ENCODE measurements at regions not wholly inside any gene's neighbourhood (a gene's known extent, or its start where the extent isn't known, plus 50 kb on each side); places are given as distances from the start of the nearest gene placed in this dataset.

- Mint-ChIP-seq H3K27me3 (peaks cover 0 to 3% (median 0%) of the 10 kb centered on the region in 5 donors), H3K27ac (no peak overlapping the region), H3K4me3 (no peak overlapping the region), H3K4me1 (peaks cover 0 to 1% (median 0%) of the 10 kb centered on the region in 7 donors), H3K9me3 (no peaks in the 10 kb centered on the region), H3K36me3 (no peaks in the 10 kb centered on the region)
- intact Hi-C loops (cut with micrococcal nuclease), result no loop called here
- no peak for ATAC-seq
- Histone ChIP-seq H3K4me1 (ENCODE audit: control insufficient read depth in 2 of 2, insufficient read depth in 2 of 2, low read length in 2 of 2) (no peaks in the 10 kb centered on the region), H3K9me3 (ENCODE audit: control insufficient read depth in 2 of 3, low read length in 3 of 3) (no peaks in the 10 kb centered on the region), H3K27ac (ENCODE audit: low read depth, low read length) (no peak overlapping the region), H3K4me3 (ENCODE audit: low read length) (no peak overlapping the region), H3K36me3 (ENCODE audit: control insufficient read depth in 2 of 3, insufficient read depth in 3 of 3, low read length in 3 of 3) (no peaks in the 10 kb centered on the region), H3K27me3 (ENCODE audit: control insufficient read depth in 2 of 2, insufficient read depth in 2 of 2, low read length in 2 of 2) (no peaks in the 10 kb centered on the region)
- ChIA-PET POLR2A (no interaction called here), CTCF (no interaction called here)
- DNase-seq, result no peak
Measured at GRCh38 chr2:120833127-120833675, 97.5 kb downstream of the GLI2 start.

- Histone ChIP-seq H3K27me3 (ENCODE audit: control insufficient read depth in 2 of 2, insufficient read depth in 2 of 2, low read length in 2 of 2) (no peaks in the 10 kb centered on the region), H3K36me3 (ENCODE audit: control insufficient read depth in 2 of 3, insufficient read depth in 3 of 3, low read length in 3 of 3) (no peaks in the 10 kb centered on the region), H3K9me3 (ENCODE audit: control insufficient read depth in 2 of 3, low read length in 3 of 3) (no peaks in the 10 kb centered on the region), H3K27ac (ENCODE audit: low read depth, low read length) (no peak overlapping the region), H3K4me3 (ENCODE audit: low read length) (no peak overlapping the region), H3K4me1 (ENCODE audit: control insufficient read depth in 2 of 2, insufficient read depth in 2 of 2, low read length in 2 of 2) (no peaks in the 10 kb centered on the region)
- Mint-ChIP-seq H3K36me3 (no peaks in the 10 kb centered on the region), H3K27me3 (peaks cover 0 to 3% (median 0%) of the 10 kb centered on the region in 5 donors), H3K4me1 (peaks cover 0 to 1% (median 0%) of the 10 kb centered on the region in 7 donors), H3K27ac (no peak overlapping the region), H3K4me3 (no peak overlapping the region), H3K9me3 (peaks cover 0 to under 1% (median 0%) of the 10 kb centered on the region in 11 donors)
- CTCF ChIA-PET, result no interaction called here
- DNase-seq (no peak), ATAC-seq (no peak)
- POLR2A ChIA-PET, result no interaction called here
- intact Hi-C loops (cut with micrococcal nuclease), result no loop called here
Measured at GRCh38 chr2:120834206-120834605, 98.5 kb downstream of the GLI2 start.

- Mint-ChIP-seq H3K36me3 (no peaks in the 10 kb centered on the region), H3K27me3 (peaks cover 0 to 5% (median 5%) of the 10 kb centered on the region in 5 donors), H3K4me3 (no peak overlapping the region), H3K4me1 (peaks cover 0 to 1% (median 0%) of the 10 kb centered on the region in 7 donors), H3K27ac (no peak overlapping the region), H3K9me3 (peaks cover 0 to 4% (median 0%) of the 10 kb centered on the region in 11 donors)
- Histone ChIP-seq H3K9me3 (ENCODE audit: control insufficient read depth in 2 of 3, low read length in 3 of 3) (no peaks in the 10 kb centered on the region), H3K27me3 (ENCODE audit: control insufficient read depth in 2 of 2, insufficient read depth in 2 of 2, low read length in 2 of 2) (no peaks in the 10 kb centered on the region), H3K36me3 (ENCODE audit: control insufficient read depth in 2 of 3, insufficient read depth in 3 of 3, low read length in 3 of 3) (no peaks in the 10 kb centered on the region), H3K27ac (ENCODE audit: low read depth, low read length) (no peak overlapping the region), H3K4me1 (ENCODE audit: control insufficient read depth in 2 of 2, insufficient read depth in 2 of 2, low read length in 2 of 2) (no peaks in the 10 kb centered on the region), H3K4me3 (ENCODE audit: low read length) (no peak overlapping the region)
- POLR2A ChIA-PET, result no interaction called here
- CTCF ChIA-PET, result no interaction called here
- DNase-seq, result no peak
- ATAC-seq, result no peak
- intact Hi-C loops (cut with micrococcal nuclease), result no loop called here
Measured at GRCh38 chr2:120836281-120836680, 100.6 kb downstream of the GLI2 start.

- CTCF ChIA-PET, result no interaction called here
- no peaks in the 10 kb centered on the region for H3K27me3 ChIP-seq (ENCODE audit: control insufficient read depth in 2 of 2, insufficient read depth in 2 of 2, low read length in 2 of 2)
- Mint-ChIP-seq H3K27ac (no peak overlapping the region), H3K9me3 (peaks cover 0 to 4% (median 0%) of the 10 kb centered on the region in 11 donors), H3K36me3 (no peaks in the 10 kb centered on the region), H3K4me3 (no peak overlapping the region), H3K4me1 (no peaks in the 10 kb centered on the region), H3K27me3 (peaks cover 0 to 5% (median 5%) of the 10 kb centered on the region in 5 donors)
- POLR2A ChIA-PET, result no interaction called here
- intact Hi-C loops (cut with micrococcal nuclease), result no loop called here
- H3K4me1 ChIP-seq (ENCODE audit: control insufficient read depth in 2 of 2, insufficient read depth in 2 of 2, low read length in 2 of 2), result no peaks in the 10 kb centered on the region
- no peak overlapping the region for H3K4me3 ChIP-seq (ENCODE audit: low read length)
- no peak overlapping the region for H3K27ac ChIP-seq (ENCODE audit: low read depth, low read length)
- H3K36me3 ChIP-seq (ENCODE audit: control insufficient read depth in 2 of 3, insufficient read depth in 3 of 3, low read length in 3 of 3), result no peaks in the 10 kb centered on the region
- DNase-seq, result no peak
- H3K9me3 ChIP-seq (ENCODE audit: control insufficient read depth in 2 of 3, low read length in 3 of 3), result no peaks in the 10 kb centered on the region
- ATAC-seq, result no peak
Measured at GRCh38 chr2:120840795-120841487, 105.3 kb downstream of the GLI2 start.

- ChIA-PET POLR2A (no interaction called here), CTCF (no interaction called here)
- Histone ChIP-seq H3K4me1 (ENCODE audit: control insufficient read depth in 2 of 2, insufficient read depth in 2 of 2, low read length in 2 of 2) (no peaks in the 10 kb centered on the region), H3K27me3 (ENCODE audit: control insufficient read depth in 2 of 2, insufficient read depth in 2 of 2, low read length in 2 of 2) (no peaks in the 10 kb centered on the region), H3K36me3 (ENCODE audit: control insufficient read depth in 2 of 3, insufficient read depth in 3 of 3, low read length in 3 of 3) (no peaks in the 10 kb centered on the region), H3K4me3 (ENCODE audit: low read length) (no peak overlapping the region), H3K27ac (ENCODE audit: low read depth, low read length) (no peak overlapping the region), H3K9me3 (ENCODE audit: control insufficient read depth in 2 of 3, low read length in 3 of 3) (no peaks in the 10 kb centered on the region)
- H3K36me3 Mint-ChIP-seq, result no peaks in the 10 kb centered on the region
- ATAC-seq, result no peak
- no peak overlapping the region for H3K27ac Mint-ChIP-seq
- H3K9me3 Mint-ChIP-seq, result peaks cover 0 to 4% (median 0%) of the 10 kb centered on the region in 11 donors
- intact Hi-C loops (cut with micrococcal nuclease), result no loop called here
- H3K4me1 Mint-ChIP-seq, result no peaks in the 10 kb centered on the region
- DNase-seq, result no peak
- peaks cover 0 to 12% (median 5%) of the 10 kb centered on the region in 5 donors for H3K27me3 Mint-ChIP-seq
- no peak overlapping the region for H3K4me3 Mint-ChIP-seq
Measured at GRCh38 chr2:120842456-120843439, 107.1 kb downstream of the GLI2 start.

- intact Hi-C loops (cut with micrococcal nuclease), result no loop called here
- H3K4me3 ChIP-seq (ENCODE audit: low read length), result no peak overlapping the region
- no peaks in the 10 kb centered on the region for H3K9me3 ChIP-seq (ENCODE audit: control insufficient read depth in 2 of 3, low read length in 3 of 3)
- ATAC-seq, result no peak
- Mint-ChIP-seq H3K4me3 (no peak overlapping the region), H3K27me3 (peaks cover 0 to 20% (median 5%) of the 10 kb centered on the region in 5 donors), H3K27ac (no peak overlapping the region), H3K9me3 (peaks cover 0 to 15% (median 2%) of the 10 kb centered on the region in 11 donors), H3K36me3 (no peaks in the 10 kb centered on the region), H3K4me1 (no peaks in the 10 kb centered on the region)
- CTCF ChIA-PET, result no interaction called here
- no peak overlapping the region for H3K27ac ChIP-seq (ENCODE audit: low read depth, low read length)
- no peaks in the 10 kb centered on the region for H3K36me3 ChIP-seq (ENCODE audit: control insufficient read depth in 2 of 3, insufficient read depth in 3 of 3, low read length in 3 of 3)
- no peaks in the 10 kb centered on the region for H3K4me1 ChIP-seq (ENCODE audit: control insufficient read depth in 2 of 2, insufficient read depth in 2 of 2, low read length in 2 of 2)
- POLR2A ChIA-PET, result no interaction called here
- H3K27me3 ChIP-seq (ENCODE audit: control insufficient read depth in 2 of 2, insufficient read depth in 2 of 2, low read length in 2 of 2), result no peaks in the 10 kb centered on the region
- DNase-seq, result no peak
Measured at GRCh38 chr2:120844070-120844738, 108.5 kb downstream of the GLI2 start.

All from naive thymus-derived CD4-positive, alpha-beta T cell (primary cell).